ENCODE measurements at regions not wholly inside any gene's neighbourhood (a gene's known extent, or its start where the extent isn't known, plus 50 kb on each side); places are given as distances from the start of the nearest gene placed in this dataset.
"Not testable (repeated sequence)": the region's sequence is repeated elsewhere in the genome, so short reads cannot be mapped to it uniquely, and the experiment has no call there.

DNA sequence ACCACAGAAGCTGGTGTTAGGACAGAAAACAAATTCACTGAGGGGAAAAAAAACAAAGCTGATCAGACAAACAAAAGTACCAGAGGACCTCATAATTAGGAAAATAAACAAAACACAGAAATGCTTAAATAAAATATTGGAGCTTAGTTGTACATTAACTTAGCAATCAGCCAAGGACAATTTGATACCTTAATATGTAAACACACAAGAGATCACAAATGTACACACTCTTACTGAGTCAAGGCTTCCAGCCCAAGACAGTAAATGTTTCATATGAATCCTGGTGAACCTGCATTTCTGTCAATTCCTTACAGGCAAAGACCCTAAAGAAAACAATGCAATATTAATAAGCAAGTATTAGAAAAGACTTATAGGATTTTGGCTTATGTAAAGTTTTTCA lies 62.0 kb upstream of the SPTLC3 start:
- Mint-ChIP-seq H3K27me3 (ENCODE audit: unreplicated experiment) (peaks cover 2% of the 10 kb centered on the region), H3K4me3 (ENCODE audit: unreplicated experiment) (no peak overlapping the region), H3K27ac (ENCODE audit: unreplicated experiment) (no peak overlapping the region), H3K4me1 (ENCODE audit: low read depth, unreplicated experiment) (no peaks in the 10 kb centered on the region), H3K9me3 (ENCODE audit: unreplicated experiment) (peaks cover 4% of the 10 kb centered on the region), H3K36me3 (ENCODE audit: unreplicated experiment) (no peaks in the 10 kb centered on the region)
- no peak for DNase-seq
- TF ChIP-seq, protein P1, sequence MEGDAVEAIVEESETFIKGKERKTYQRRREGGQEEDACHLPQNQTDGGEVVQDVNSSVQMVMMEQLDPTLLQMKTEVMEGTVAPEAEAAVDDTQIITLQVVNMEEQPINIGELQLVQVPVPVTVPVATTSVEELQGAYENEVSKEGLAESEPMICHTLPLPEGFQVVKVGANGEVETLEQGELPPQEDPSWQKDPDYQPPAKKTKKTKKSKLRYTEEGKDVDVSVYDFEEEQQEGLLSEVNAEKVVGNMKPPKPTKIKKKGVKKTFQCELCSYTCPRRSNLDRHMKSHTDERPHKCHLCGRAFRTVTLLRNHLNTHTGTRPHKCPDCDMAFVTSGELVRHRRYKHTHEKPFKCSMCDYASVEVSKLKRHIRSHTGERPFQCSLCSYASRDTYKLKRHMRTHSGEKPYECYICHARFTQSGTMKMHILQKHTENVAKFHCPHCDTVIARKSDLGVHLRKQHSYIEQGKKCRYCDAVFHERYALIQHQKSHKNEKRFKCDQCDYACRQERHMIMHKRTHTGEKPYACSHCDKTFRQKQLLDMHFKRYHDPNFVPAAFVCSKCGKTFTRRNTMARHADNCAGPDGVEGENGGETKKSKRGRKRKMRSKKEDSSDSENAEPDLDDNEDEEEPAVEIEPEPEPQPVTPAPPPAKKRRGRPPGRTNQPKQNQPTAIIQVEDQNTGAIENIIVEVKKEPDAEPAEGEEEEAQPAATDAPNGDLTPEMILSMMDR (IDR thresholded peaks at IDR 0.05; ENCODE audit: partially characterized antibody, unreplicated experiment), result no peak

DNA sequence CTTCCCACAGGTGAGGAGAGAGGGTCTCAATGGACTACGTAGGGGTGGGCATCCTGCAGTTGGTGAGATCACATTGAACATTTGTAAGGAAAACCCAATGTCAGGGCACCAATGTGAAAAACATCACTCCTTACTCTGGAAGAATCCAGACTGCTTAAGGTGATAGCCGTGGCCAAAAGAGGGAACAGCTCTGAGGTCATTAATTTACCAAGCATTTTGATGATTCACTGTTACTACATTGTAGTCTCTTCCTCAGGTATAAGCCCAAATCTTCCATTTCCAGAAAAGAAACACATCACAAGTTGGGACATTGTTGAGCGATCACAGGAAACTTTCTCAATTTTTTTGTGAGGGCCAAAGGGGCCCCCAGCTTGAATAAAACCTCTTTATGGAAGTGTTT lies 61.1 kb upstream of the SPTLC3 start:
- TF ChIP-seq, protein P1 (IDR thresholded peaks at IDR 0.05; ENCODE audit: partially characterized antibody, unreplicated experiment), result no peak
- H3K4me3 Mint-ChIP-seq (ENCODE audit: unreplicated experiment), result no peak overlapping the region
- no peak for DNase-seq
- H3K9me3 Mint-ChIP-seq (ENCODE audit: unreplicated experiment), result peaks cover 4% of the 10 kb centered on the region
- peaks cover 2% of the 10 kb centered on the region for H3K27me3 Mint-ChIP-seq (ENCODE audit: unreplicated experiment)
- H3K36me3 Mint-ChIP-seq (ENCODE audit: unreplicated experiment), result no peaks in the 10 kb centered on the region
- H3K27ac Mint-ChIP-seq (ENCODE audit: unreplicated experiment), result no peak overlapping the region
- H3K4me1 Mint-ChIP-seq (ENCODE audit: low read depth, unreplicated experiment), result no peaks in the 10 kb centered on the region

DNA sequence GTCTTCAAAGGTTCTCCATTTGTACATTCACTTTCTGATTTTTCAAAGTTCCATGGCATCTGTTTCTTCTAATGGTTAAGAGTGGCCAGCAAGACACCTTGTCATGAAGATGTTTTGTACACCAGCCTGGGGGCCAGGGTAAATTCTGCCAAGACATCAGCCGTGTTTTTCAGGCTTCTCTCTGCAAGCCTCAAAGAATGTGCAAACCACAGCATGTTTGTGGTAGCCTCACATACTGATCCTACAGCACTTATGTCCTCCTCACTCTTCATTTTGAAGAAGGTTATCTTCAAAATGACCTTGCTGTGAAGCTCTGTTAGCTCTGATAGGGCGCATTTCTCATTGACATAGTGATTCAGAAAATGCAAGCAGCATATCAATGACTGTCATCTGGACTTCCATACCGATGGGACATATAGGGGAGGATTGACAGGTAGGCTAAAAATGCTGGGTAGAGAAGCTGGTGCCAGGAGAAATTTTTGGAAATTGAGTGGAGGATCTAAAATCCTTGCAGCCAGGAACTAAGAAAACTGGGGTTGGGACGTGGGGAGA lies 59.3 kb upstream of the SPTLC3 start:
- TF ChIP-seq, protein P1 (IDR thresholded peaks at IDR 0.05; ENCODE audit: partially characterized antibody, unreplicated experiment), result no peak
- no peak overlapping the region for H3K27ac Mint-ChIP-seq (ENCODE audit: unreplicated experiment)
- peaks cover 2% of the 10 kb centered on the region for H3K27me3 Mint-ChIP-seq (ENCODE audit: unreplicated experiment)
- DNase-seq, result no peak
- no peaks in the 10 kb centered on the region for H3K4me1 Mint-ChIP-seq (ENCODE audit: low read depth, unreplicated experiment)
- no peaks in the 10 kb centered on the region for H3K36me3 Mint-ChIP-seq (ENCODE audit: unreplicated experiment)
- no peak overlapping the region for H3K4me3 Mint-ChIP-seq (ENCODE audit: unreplicated experiment)
- H3K9me3 Mint-ChIP-seq (ENCODE audit: unreplicated experiment), result no peaks in the 10 kb centered on the region

DNA sequence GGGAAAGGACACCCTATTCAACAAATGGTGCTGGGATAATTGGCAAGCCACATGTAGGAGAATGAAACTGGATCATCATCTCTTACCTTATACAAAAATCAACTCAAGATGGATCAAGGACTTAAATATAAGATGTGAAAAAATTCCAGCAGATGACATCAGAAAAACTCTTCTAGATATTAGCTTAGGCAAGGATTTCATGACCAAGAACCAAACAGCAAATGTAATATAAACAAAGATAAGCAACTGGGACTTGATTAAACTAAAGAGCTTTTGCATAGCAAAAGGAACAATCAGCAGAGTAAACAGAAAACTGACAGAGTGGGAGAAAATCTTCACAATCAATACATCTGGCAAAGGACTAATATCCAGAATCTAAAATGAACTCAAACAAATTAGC lies 54.5 kb upstream of the SPTLC3 start:
- not testable (repeated sequence) for DNase-seq; H3K9me3 Mint-ChIP-seq (ENCODE audit: unreplicated experiment); H3K36me3 Mint-ChIP-seq (ENCODE audit: unreplicated experiment); H3K4me3 Mint-ChIP-seq (ENCODE audit: unreplicated experiment); H3K27ac Mint-ChIP-seq (ENCODE audit: unreplicated experiment); H3K27me3 Mint-ChIP-seq (ENCODE audit: unreplicated experiment); H3K4me1 Mint-ChIP-seq (ENCODE audit: low read depth, unreplicated experiment)

DNA sequence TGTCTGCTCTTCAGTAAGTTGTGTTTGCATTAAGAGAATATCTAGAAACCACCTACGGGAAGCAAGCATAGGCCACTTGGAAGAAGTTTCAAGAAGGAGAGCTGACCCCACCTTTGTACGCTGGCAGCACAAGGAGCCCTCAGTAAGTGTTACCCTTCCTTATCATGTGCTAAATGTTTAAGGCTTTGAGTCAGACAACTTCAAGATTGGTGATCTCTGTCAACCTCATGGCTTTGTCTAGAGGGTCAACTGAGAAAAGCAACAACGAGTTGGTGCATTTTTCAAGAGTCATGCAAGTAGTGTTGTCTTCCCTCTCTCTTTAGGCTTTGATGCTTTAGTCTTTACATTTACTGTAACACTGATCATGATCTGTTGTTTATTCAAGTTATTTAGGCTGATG lies 53.2 kb upstream of the SPTLC3 start:
- H3K27ac Mint-ChIP-seq (ENCODE audit: unreplicated experiment), result no peak overlapping the region
- H3K27me3 Mint-ChIP-seq (ENCODE audit: unreplicated experiment), result no peaks in the 10 kb centered on the region
- no peaks in the 10 kb centered on the region for H3K4me1 Mint-ChIP-seq (ENCODE audit: low read depth, unreplicated experiment)
- DNase-seq, result no peak
- TF ChIP-seq, protein P1 (IDR thresholded peaks at IDR 0.05; ENCODE audit: partially characterized antibody, unreplicated experiment), result no peak
- H3K9me3 Mint-ChIP-seq (ENCODE audit: unreplicated experiment), result no peaks in the 10 kb centered on the region
- H3K4me3 Mint-ChIP-seq (ENCODE audit: unreplicated experiment), result no peak overlapping the region
- no peaks in the 10 kb centered on the region for H3K36me3 Mint-ChIP-seq (ENCODE audit: unreplicated experiment)
